Vagina (tissue), 2 donors: ENCODE measurements at regions not wholly inside any gene's neighbourhood (a gene's known extent, or its start where the extent isn't known, plus 50 kb on each side); places are given as distances from the start of the nearest gene placed in this dataset.

Source experiments
- CTCF ChIP-seq, 3 experiments: fragments of 450-650 bp in 2 of 3; fragments of 200-600 bp in 1 of 3; sonication (generic) in 1 of 3; IDR thresholded peaks; one replicate each; pipeline ENCODE4 v1.5.1; 2017 to 2019; ENCODE audit warnings: antibody characterized with exemption in 3 of 3, mild to moderate bottlenecking in 2 of 3, moderate library complexity in 2 of 3
- POLR2A ChIP-seq, 2 donors: fragments of 450-650 bp; IDR thresholded peaks; one replicate each; pipeline ENCODE4 v1.6.1; 2017; ENCODE audit warnings: antibody characterized with exemption in 2 of 2, mild to moderate bottlenecking in 2 of 2, moderate library complexity in 2 of 2

- TF ChIP-seq CTCF (IDR thresholded peaks at IDR 0.05) (no peak), POLR2A (IDR thresholded peaks at IDR 0.05) (no peak)
Observed at GRCh38 chr4:145427221-145427620, 54.4 kb upstream of the SMAD1 start.
